Cardiac muscle cell (in vitro differentiated cells and primary cell): ENCODE measurements at regions not wholly inside any gene's neighbourhood (a gene's known extent, or its start where the extent isn't known, plus 50 kb on each side); places are given as distances from the start of the nearest gene placed in this dataset.
"Not testable (repeated sequence)": the region's sequence is repeated elsewhere in the genome, so short reads cannot be mapped to it uniquely, and the experiment has no call there.

Experiments
- DNase-seq, 2 donors: peaks; one replicate each; pipeline versions ENCODE4 v3.0.0 to v3.0.0-alpha.2; 2010 to 2017; ENCODE audit warnings: low read depth in 1 of 2, low spot score in 1 of 2
- H3K27ac ChIP-seq: fragments of 200-600 bp; sonication (generic); 2 replicates; pipeline ENCODE4 v1.5.1; 2016
- H3K27me3 ChIP-seq: fragments of 200-600 bp; sonication (generic); 2 replicates; pipeline ENCODE4 v1.6.0; 2016; ENCODE audit warnings: control low read depth
- H3K36me3 ChIP-seq: fragments of 200-600 bp; sonication (generic); 2 replicates; pipeline ENCODE4 v1.5.1; 2016; ENCODE audit warnings: control low read depth
- H3K4me1 ChIP-seq: fragments of 200-600 bp; sonication (generic); 2 replicates; pipeline ENCODE4 v1.8.1; 2017; ENCODE audit warnings: low read depth, mild to moderate bottlenecking, mixed run types
- H3K4me3 ChIP-seq: fragments of 200-600 bp; sonication (generic); 2 replicates; pipeline ENCODE4 v1.5.1; 2016; ENCODE audit warnings: mild to moderate bottlenecking
- H3K9me3 ChIP-seq: fragments of 200-600 bp; sonication (generic); 2 replicates; pipeline ENCODE4 v1.5.1; 2017; ENCODE audit warnings: low read depth, mild to moderate bottlenecking, control low read depth
- TF ChIP-seq, protein P1 (sequence below): IDR thresholded peaks from 2 replicates; pipeline ENCODE4 v1.5.1; 2012; ENCODE audit warnings: low read depth, mild to moderate bottlenecking, low read length

DNA sequence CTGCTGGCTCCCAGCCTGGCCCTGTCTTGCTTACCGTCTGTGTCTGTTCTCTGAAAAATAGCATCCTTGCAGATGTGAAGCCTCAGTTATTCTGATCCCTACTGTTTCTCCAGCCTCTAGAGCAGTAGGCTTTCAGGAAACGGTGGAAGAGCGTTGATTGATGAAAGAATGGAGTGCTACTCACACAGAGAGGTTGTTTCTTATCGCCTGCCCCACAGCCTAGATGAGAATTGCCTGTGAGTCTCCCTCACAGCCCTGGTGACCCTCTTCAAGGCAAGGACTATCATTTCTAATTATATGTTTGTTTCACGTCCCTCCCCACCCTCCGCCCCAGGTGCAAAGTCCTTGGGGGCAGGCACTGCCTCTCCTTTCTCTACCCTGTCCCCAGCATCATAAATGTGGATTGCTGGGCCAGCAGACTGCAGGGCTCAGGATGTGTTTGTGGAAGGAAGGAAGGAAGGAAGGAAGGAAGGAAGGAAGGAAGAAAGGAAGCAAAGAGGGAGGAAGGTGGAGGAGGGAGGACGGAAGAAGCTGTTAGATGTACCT lies 575.3 kb upstream of the B3GAT1 start:
- no peak for DNase-seq
- no peaks in the 10 kb centered on the region for H3K36me3 ChIP-seq
- no peaks in the 10 kb centered on the region for H3K27me3 ChIP-seq
- H3K4me1 ChIP-seq: no peaks in the 10 kb centered on the region
- no peak overlapping the region for H3K27ac ChIP-seq
- no peaks in the 10 kb centered on the region for H3K9me3 ChIP-seq
- TF ChIP-seq, protein P1, sequence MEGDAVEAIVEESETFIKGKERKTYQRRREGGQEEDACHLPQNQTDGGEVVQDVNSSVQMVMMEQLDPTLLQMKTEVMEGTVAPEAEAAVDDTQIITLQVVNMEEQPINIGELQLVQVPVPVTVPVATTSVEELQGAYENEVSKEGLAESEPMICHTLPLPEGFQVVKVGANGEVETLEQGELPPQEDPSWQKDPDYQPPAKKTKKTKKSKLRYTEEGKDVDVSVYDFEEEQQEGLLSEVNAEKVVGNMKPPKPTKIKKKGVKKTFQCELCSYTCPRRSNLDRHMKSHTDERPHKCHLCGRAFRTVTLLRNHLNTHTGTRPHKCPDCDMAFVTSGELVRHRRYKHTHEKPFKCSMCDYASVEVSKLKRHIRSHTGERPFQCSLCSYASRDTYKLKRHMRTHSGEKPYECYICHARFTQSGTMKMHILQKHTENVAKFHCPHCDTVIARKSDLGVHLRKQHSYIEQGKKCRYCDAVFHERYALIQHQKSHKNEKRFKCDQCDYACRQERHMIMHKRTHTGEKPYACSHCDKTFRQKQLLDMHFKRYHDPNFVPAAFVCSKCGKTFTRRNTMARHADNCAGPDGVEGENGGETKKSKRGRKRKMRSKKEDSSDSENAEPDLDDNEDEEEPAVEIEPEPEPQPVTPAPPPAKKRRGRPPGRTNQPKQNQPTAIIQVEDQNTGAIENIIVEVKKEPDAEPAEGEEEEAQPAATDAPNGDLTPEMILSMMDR: no peak
- no peak overlapping the region for H3K4me3 ChIP-seq

DNA sequence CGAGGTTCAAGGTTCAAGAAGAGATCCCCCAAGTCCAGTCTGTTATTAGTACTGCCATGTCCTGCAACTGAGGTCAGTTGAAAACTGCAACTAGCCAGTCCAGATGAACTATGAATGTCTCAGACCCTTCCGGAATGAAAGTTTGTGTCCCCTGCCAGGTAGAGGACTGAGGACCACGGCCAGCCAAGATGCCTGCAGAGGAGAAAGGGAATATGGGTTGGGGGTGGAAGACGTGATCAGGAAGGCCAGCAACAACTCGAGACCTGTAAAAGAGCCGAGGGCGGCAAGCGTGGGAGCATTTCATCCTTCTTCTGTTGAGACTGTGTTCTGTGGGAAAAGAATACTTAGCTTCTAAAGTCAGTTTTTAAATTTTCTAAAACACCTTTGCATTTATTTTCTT lies 572.4 kb upstream of the B3GAT1 start:
- Histone ChIP-seq H3K4me1 (peaks cover 14% of the 10 kb centered on the region), H3K4me3 (no peak overlapping the region), H3K27me3 (no peaks in the 10 kb centered on the region), H3K9me3 (no peaks in the 10 kb centered on the region), H3K36me3 (no peaks in the 10 kb centered on the region), H3K27ac (no peak overlapping the region)
- TF ChIP-seq, protein P1: no peak
- DNase-seq: no peak

- DNase-seq, H3K27ac ChIP-seq, H3K27me3 ChIP-seq, H3K36me3 ChIP-seq, H3K4me3 ChIP-seq, H3K9me3 ChIP-seq: not testable (repeated sequence)
- peaks cover 14% of the 10 kb centered on the region for H3K4me1 ChIP-seq
Measured at GRCh38 chr11:134982432-134982831, 570.4 kb upstream of the B3GAT1 start.

- TF ChIP-seq, protein P1: no peak
- no peak overlapping the region for H3K27ac ChIP-seq
- DNase-seq: no peak
- H3K4me1 ChIP-seq: peaks cover 14% of the 10 kb centered on the region
- H3K4me3 ChIP-seq: no peak overlapping the region
- no peaks in the 10 kb centered on the region for H3K36me3 ChIP-seq
- H3K27me3 ChIP-seq: no peaks in the 10 kb centered on the region
- no peaks in the 10 kb centered on the region for H3K9me3 ChIP-seq
Measured at GRCh38 chr11:134981835-134982234, 569.8 kb upstream of the B3GAT1 start.

DNA sequence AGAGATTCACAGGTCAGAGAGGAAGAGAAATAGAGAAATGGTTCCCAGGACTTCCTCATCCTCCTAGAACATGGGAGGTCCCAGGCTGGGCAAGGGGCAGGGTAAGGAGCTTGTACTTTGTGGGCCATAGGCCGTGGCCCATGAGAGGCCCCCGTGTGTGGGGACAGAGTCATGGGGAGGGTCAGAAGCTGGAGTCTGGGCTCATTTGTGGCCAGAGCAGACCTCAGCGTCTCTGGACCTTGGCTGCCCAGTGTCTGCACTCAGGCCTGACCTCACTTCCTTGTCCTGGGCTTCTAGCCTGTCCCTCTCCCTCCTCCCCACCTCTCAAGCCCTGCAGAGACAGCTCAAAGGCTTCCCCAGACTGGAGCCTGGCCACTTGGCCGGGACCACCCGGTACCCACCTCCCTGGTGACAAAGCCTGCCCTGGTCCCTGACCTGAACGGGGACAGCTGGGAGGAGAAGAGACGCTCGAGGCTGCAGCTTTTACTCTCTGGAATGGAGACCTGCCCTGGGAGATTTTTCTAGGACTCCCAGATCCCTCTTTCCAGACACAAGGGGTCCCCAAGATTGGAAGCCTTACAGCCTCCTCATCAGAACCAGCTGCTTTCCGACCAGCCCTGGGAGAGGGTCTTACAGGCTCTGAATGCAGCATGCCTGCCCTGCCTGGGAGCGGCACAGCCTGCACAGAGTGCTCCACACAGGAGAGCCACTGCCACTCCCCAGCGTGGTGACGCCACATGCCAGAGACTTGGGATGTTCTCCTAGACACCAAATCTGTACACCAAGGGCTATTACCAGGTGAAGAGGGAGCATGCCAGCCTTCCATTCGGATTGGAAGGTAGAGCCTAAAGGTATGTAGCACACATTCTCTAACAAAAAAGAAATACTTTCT lies 569.0 kb upstream of the B3GAT1 start:
- no peaks in the 10 kb centered on the region for H3K36me3 ChIP-seq
- H3K4me1 ChIP-seq: peaks cover 14% of the 10 kb centered on the region
- DNase-seq: no peak
- no peaks in the 10 kb centered on the region for H3K27me3 ChIP-seq
- H3K4me3 ChIP-seq: no peak overlapping the region
- TF ChIP-seq, protein P1: no peak
- H3K9me3 ChIP-seq: no peaks in the 10 kb centered on the region
- no peak overlapping the region for H3K27ac ChIP-seq

DNA sequence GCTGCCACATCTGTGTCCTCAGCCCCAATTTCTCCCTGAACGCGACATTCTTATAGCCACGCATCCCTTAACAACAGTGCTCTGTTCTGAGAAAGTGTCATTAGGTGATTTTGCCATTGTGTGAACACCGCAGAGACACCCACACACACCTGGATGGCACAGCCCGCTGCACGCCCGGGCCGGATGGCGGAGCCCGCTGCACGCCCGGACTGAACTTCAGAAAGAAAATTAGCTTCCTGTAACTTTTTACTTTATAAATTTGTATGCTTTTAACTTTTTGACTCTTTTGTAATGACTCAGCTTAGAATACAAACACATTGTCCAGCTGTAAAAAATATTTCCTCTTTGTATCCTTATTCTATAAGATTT lies 567.0 kb upstream of the B3GAT1 start:
- not testable (repeated sequence) for H3K4me3 ChIP-seq, DNase-seq, H3K27ac ChIP-seq, H3K9me3 ChIP-seq, H3K27me3 ChIP-seq, H3K36me3 ChIP-seq
- peaks cover 14% of the 10 kb centered on the region for H3K4me1 ChIP-seq
